GM23248 (cell line): ENCODE measurements at regions not wholly inside any gene's neighbourhood (a gene's known extent, or its start where the extent isn't known, plus 50 kb on each side); places are given as distances from the start of the nearest gene placed in this dataset.
A peak's percentile ranks its signal among the peaks of the same experiment; 100 is the strongest.

Experiments
- DNase-seq: peaks from one replicate; pipeline ENCODE4 v3.0.0-alpha.2; 2015
- H2AFZ ChIP-seq: fragments of 200-600 bp; sonication (generic); 2 replicates; pipeline ENCODE4 v1.6.1; 2016; ENCODE audit warnings: antibody characterized with exemption
- H3F3A ChIP-seq: fragments of 200-600 bp; sonication (generic); 2 replicates; pipeline ENCODE4 v1.6.1; 2016; ENCODE audit warnings: mild to moderate bottlenecking, antibody characterized with exemption, mixed run types; ENCODE audit not compliant: insufficient read depth
- H3K27ac ChIP-seq: fragments of 200-600 bp; sonication (generic); 2 replicates; pipeline ENCODE4 v1.5.1; 2016; ENCODE audit warnings: mild to moderate bottlenecking
- H3K27me3 ChIP-seq: fragments of 200-600 bp; sonication (generic); replicated peaks from 2 replicates; pipeline ENCODE4 v1.6.1; 2016; ENCODE audit warnings: mild to moderate bottlenecking; ENCODE audit not compliant: insufficient read depth
- H3K36me3 ChIP-seq: fragments of 200-600 bp; sonication (generic); 2 replicates; pipeline ENCODE4 v1.6.1; 2016; ENCODE audit warnings: low read depth, mild to moderate bottlenecking
- H3K4me1 ChIP-seq: fragments of 200-600 bp; sonication (generic); 2 replicates; pipeline ENCODE4 v1.6.1; 2016; ENCODE audit warnings: mild to moderate bottlenecking; ENCODE audit not compliant: insufficient read depth
- H3K4me2 ChIP-seq: fragments of 200-600 bp; sonication (generic); one replicate; pipeline ENCODE4 v1.6.1; 2016; ENCODE audit warnings: mild to moderate bottlenecking; ENCODE audit not compliant: unreplicated experiment
- H3K4me3 ChIP-seq: fragments of 200-600 bp; sonication (generic); 2 replicates; pipeline ENCODE4 v1.5.1; 2016; ENCODE audit warnings: mild to moderate bottlenecking
- H3K79me2 ChIP-seq: fragments of 200-600 bp; sonication (generic); 2 replicates; pipeline ENCODE4 v1.6.1; 2016; ENCODE audit warnings: mild to moderate bottlenecking; ENCODE audit not compliant: insufficient read depth
- H3K9ac ChIP-seq: fragments of 200-600 bp; sonication (generic); 2 replicates; pipeline ENCODE4 v1.6.1; 2016; ENCODE audit warnings: mild to moderate bottlenecking
- H3K9me2 ChIP-seq: fragments of 200-600 bp; sonication (generic); 2 replicates; pipeline ENCODE4 v1.6.1; 2016; ENCODE audit warnings: mixed run types, mild to moderate bottlenecking, moderate library complexity; ENCODE audit not compliant: insufficient read depth
- H3K9me3 ChIP-seq: fragments of 200-600 bp; sonication (generic); one replicate; pipeline ENCODE4 v1.6.1; 2017; ENCODE audit warnings: low read depth
- H4K20me1 ChIP-seq: fragments of 200-600 bp; sonication (generic); 2 replicates; pipeline ENCODE4 v1.6.0; 2016; ENCODE audit not compliant: insufficient read depth
- EZH2 ChIP-seq: fragments of 200-600 bp; sonication (generic); IDR thresholded peaks from 2 replicates; pipeline ENCODE4 v1.6.1; 2018; ENCODE audit warnings: antibody characterized with exemption, mild to moderate bottlenecking; ENCODE audit not compliant: insufficient read depth, poor library complexity, severe bottlenecking
- EZH2phosphoT487 ChIP-seq: fragments of 200-600 bp; sonication (generic); IDR thresholded peaks from 2 replicates; pipeline ENCODE4 v1.6.1; 2018; ENCODE audit warnings: antibody characterized with exemption, moderate library complexity, mild to moderate bottlenecking, low read depth; ENCODE audit not compliant: insufficient read depth
- WGBS, 2 experiments: methylation state at CpG; one replicate each; pipeline ENCODE4 v1.1.6; 2015 to 2017; ENCODE audit warnings: low lambda C conversion rate in 2 of 2, low coverage in 1 of 2; ENCODE audit errors: missing lambda C conversion rate in 2 of 2; 5-methylcytosine and 5-hydroxymethylcytosine counted together
- in situ Hi-C: fragments of 300-500 bp; cut with MboI; formaldehyde crosslinking; loops from 2 replicates; pipeline ENCODE4 v1.15.0; 2020

- H3F3A ChIP-seq, result no peaks in the 10 kb centered on the region
- no peaks in the 10 kb centered on the region for H3K27me3 ChIP-seq
- no peak overlapping the region for H3K4me2 ChIP-seq
- H3K36me3 ChIP-seq, result no peaks in the 10 kb centered on the region; the same call in 1 of the 2 replicates
- in situ Hi-C loops, result no loop called here
- WGBS, 2 experiments, result 74 to 75% methylated on average over 4 of the region's 4 CpGs
- H4K20me1 ChIP-seq, result no peaks in the 10 kb centered on the region
- no peak overlapping the region for H3K27ac ChIP-seq
- no peak overlapping the region for H3K9ac ChIP-seq
- no peaks in the 10 kb centered on the region for H3K79me2 ChIP-seq
- H2AFZ ChIP-seq, result no peak overlapping the region
- no peaks in the 10 kb centered on the region for H3K4me1 ChIP-seq
- TF ChIP-seq EZH2, result no peak
- no peaks in the 10 kb centered on the region; the same call in 1 of the 2 replicates for H3K9me2 ChIP-seq
- DNase-seq, result no peak
- no peaks in the 10 kb centered on the region for H3K9me3 ChIP-seq
- H3K4me3 ChIP-seq, result no peak overlapping the region
These were observed 152.6 kb upstream of the SYT1 start for GRCh38 chr12:78711954-78712353.

GRCh38 chr12:78712834-78713481, 151.6 kb upstream of the SYT1 start:
- 82 to 98% methylated on average over 4 of the region's 4 CpGs for WGBS, 2 experiments
- no peaks in the 10 kb centered on the region; the same call in 1 of the 2 replicates for H3K36me3 ChIP-seq
- H3K9me3 ChIP-seq, result no peaks in the 10 kb centered on the region
- H3K27me3 ChIP-seq, result no peaks in the 10 kb centered on the region
- in situ Hi-C loops, result no loop called here
- H3F3A ChIP-seq, result no peaks in the 10 kb centered on the region
- DNase-seq, result no peak
- H3K79me2 ChIP-seq, result no peaks in the 10 kb centered on the region
- H3K4me3 ChIP-seq, result no peak overlapping the region
- TF ChIP-seq EZH2, result no peak
- TF ChIP-seq EZH2phosphoT487, result no peak
- no peak overlapping the region for H2AFZ ChIP-seq
- H3K9me2 ChIP-seq, result no peaks in the 10 kb centered on the region; the same call in 1 of the 2 replicates
- H3K9ac ChIP-seq, result no peak overlapping the region
- no peaks in the 10 kb centered on the region for H3K4me1 ChIP-seq
- H4K20me1 ChIP-seq, result no peaks in the 10 kb centered on the region
- no peak overlapping the region for H3K27ac ChIP-seq
- no peak overlapping the region for H3K4me2 ChIP-seq

GRCh38 chr12:78719721-78720120, 144.9 kb upstream of the SYT1 start:
- no peaks in the 10 kb centered on the region; the same call in 1 of the 2 replicates for H3K36me3 ChIP-seq
- no peak for DNase-seq
- no peak overlapping the region for H3K4me3 ChIP-seq
- TF ChIP-seq EZH2phosphoT487, result no peak
- no peak for TF ChIP-seq EZH2
- H4K20me1 ChIP-seq, result no peaks in the 10 kb centered on the region
- no peaks in the 10 kb centered on the region for H3K9me2 ChIP-seq
- no peak overlapping the region for H2AFZ ChIP-seq
- 0 out of 2 replicates have a peak, but pooled peaks cover 6% of the 10 kb centered on the region for H3K4me1 ChIP-seq
- H3K27me3 ChIP-seq, result no peaks in the 10 kb centered on the region
- no peak overlapping the region for H3K4me2 ChIP-seq
- H3K9me3 ChIP-seq, result no peaks in the 10 kb centered on the region
- H3K79me2 ChIP-seq, result no peaks in the 10 kb centered on the region
- WGBS, 2 experiments, result 52 to 65% methylated on average over 1 of the region's 1 CpG
- no peak overlapping the region for H3K9ac ChIP-seq
- H3K27ac ChIP-seq, result no peak overlapping the region
- in situ Hi-C loops, result no loop called here
- H3F3A ChIP-seq, result no peaks in the 10 kb centered on the region

- Histone ChIP-seq H3K4me2 (no peak overlapping the region), H3K9me3 (no peaks in the 10 kb centered on the region), H3K27me3 (no peaks in the 10 kb centered on the region), H3F3A (no peaks in the 10 kb centered on the region), H3K79me2 (no peaks in the 10 kb centered on the region), H3K27ac (no peak overlapping the region), H3K4me1 (0 out of 2 replicates have a peak, but pooled peaks cover 9% of the 10 kb centered on the region), H2AFZ (peak overlapping the region; percentile 36; the same call in 1 of the 2 replicates), H4K20me1 (no peaks in the 10 kb centered on the region), H3K9ac (no peak overlapping the region), H3K9me2 (no peaks in the 10 kb centered on the region), H3K36me3 (no peaks in the 10 kb centered on the region), H3K4me3 (no peak overlapping the region)
- in situ Hi-C loops, result no loop called here
- no peak for TF ChIP-seq EZH2
- no peak for TF ChIP-seq EZH2phosphoT487
- no peak for DNase-seq
These were observed 142.7 kb upstream of the SYT1 start for GRCh38 chr12:78721906-78722305.
